HG03565 (cell line): ENCODE measurements at regions not wholly inside any gene's neighbourhood (a gene's known extent, or its start where the extent isn't known, plus 50 kb on each side); places are given as distances from the start of the nearest gene placed in this dataset.

Experiments
- ATAC-seq: cut with Tn5 transposase; IDR thresholded peaks from one replicate; pipeline ENCODE4 v1.9.1; 2021; ENCODE audit warnings: mild to moderate bottlenecking, moderate library complexity; ENCODE audit not compliant: unreplicated experiment

DNA sequence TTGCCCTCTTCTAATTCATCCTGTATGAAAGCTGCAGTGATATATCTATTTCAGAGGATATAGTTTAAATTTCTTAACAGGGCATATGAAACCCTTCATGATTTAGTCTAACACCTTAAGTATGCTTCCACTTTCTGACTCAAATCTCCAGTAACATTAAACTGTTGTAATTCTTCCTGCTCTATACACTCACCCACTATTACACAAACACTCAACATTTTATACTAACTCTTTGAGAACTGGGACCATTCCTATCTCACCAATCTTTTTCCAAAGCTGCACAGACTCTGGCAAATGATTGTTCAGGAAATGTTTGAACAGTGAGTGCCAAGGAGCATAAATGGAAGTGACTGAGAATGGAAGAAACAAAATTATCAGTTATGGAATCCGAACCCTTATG lies 560.4 kb upstream of the DPPA4 start:
- ATAC-seq = no peak

DNA sequence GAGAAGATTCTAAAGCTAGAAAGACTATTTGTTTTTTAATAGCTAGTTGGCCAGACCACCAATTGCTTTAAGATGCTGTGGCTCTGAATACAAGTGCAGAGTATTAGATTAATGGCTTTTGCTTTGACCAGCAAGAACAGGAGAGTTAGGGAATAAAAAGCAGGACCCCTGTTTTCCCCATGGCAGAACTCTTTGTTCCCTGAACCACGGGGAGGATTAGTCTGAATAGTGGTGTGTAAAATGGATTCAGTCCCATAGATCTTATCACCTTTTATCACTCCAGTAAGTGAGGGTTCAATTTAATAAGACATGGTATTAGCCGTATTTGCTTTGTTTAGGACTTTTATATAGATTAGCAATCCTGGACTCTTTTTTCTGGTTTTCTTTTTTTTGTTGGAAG lies 562.6 kb upstream of the DPPA4 start:
- no peak for ATAC-seq

DNA sequence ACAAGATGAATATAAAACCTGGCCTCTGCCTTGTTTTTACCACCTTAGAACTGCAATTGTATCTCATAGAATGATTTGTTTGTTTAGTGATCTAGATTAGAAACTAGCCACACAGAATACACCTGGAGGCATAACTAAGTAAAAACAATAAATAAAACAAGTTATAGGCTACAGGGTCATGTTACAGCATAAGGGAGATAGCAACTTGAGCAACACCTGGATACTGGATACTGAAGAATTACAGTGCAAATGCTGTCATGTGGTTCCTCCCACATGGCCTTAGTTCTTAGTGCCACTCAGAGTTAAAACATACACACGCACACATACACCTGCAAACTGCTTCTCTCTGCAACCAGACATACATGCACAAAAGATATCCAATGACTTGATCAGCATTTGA lies 563.4 kb upstream of the DPPA4 start:
- no peak for ATAC-seq

DNA sequence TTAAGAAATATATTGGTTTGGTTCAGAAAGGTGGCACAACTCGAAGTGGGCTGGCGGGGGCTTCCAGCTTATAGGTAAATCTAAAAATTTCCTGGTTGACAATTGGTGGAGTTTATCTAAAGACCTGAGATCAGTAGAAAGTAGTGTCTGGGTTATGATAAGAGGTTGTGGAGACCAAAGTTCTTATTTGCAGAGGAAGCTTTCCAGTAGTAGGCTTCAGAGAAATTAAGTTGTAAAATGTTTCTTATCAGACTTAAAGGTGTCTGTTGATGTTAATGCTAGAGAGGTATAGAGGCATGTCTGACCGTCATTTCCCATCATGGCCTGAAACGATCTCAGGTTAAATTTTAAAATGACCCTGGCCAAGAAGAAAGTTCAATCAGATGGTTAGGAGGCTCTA lies 565.2 kb upstream of the DPPA4 start:
- ATAC-seq = no peak

DNA sequence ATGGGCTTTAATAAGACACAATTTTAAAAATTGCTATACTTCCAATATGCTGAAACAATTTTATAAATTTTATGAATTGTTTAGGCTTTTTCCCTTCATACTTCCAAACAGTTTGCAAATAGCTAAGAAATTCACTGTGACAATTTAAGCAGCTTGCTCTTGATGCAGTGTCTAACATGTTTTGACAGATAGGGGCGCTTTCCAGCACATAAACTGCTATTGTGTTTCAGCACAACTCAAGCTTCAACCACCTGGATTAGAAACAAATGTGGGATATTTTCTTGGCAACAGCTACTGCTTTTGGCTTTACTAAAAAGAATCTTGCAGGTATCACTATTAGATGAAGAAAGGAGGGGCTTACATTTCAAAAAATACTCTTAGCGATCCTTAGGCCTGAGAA lies 565.8 kb upstream of the DPPA4 start:
- no peak for ATAC-seq

DNA sequence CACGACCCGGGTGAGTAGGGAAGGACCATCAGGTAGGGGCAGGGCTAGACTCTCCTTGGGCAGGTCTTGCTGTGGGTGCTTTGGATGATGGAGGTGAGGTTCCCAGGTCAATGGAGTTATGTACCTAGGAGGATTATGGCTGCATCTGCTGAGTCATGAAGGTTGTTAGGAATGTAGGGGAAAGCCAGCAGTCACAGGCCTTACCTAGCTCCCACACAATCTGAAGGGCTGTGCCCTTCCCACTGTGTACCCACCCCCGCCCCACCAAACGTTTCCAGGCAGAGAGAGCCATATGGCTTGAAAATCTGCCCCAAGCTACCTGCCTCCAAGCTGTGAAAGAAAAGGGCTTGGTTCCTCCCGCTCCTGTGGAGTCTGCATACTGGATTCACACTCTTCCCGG lies 573.4 kb upstream of the DPPA4 start:
- no peak for ATAC-seq

DNA sequence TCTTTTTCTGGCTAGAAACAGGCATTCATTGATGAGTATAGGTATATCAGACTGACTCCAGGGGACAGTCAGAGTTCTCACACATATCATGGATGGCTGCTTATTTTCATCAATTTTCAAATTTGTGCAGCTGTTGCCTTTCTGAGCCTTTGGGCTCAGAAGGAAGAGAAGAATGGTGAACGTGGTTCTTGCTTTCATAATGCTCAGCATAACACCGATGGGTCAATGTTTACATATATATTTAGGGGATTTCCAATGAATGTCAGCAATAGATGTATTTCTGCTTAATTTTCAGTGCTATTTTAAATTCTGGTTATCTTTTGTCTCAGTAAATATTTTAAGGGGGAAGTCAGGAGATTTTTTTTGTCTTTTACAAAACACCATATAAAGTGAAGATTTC lies 581.4 kb upstream of the DPPA4 start:
- no peak for ATAC-seq

DNA sequence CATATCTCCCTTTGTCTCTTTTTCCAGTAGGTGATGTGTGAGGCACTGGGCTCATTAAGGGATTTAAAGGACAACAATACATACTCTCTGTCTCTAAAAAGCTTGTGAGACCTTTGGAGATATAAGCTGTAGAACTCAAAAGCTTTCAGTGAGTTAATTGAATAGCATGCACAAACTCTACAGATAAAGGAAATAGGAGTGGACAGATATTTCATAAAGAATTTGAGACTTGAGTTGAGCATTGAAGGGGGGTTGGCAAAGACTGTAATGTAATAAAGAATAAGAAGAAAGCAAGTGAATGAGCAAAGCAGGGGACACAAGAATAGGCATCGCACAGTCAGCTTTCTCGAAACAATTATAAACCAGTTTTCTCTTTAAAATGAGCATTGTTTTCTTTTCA lies 583.4 kb upstream of the DPPA4 start:
- ATAC-seq = no peak

DNA sequence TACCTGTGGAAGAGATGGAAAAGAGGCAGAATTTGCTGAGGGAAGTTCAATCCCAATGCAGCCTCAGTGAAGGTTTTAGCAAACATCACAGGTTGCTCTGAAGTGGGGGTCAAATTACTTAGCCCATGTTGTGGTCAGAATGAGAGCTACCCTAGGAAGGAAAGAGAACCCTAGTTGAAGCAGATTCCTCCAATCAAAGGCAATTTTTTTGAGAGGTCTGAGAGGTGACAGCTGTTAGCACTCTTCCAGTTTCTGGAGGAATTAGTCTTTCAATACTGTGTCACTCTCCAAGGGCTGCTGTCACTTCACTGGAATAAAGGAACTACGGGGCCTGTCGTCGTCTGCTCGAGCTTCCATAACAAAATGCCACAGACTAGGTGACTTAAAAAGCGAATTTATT lies 584.2 kb upstream of the DPPA4 start:
- no peak for ATAC-seq

DNA sequence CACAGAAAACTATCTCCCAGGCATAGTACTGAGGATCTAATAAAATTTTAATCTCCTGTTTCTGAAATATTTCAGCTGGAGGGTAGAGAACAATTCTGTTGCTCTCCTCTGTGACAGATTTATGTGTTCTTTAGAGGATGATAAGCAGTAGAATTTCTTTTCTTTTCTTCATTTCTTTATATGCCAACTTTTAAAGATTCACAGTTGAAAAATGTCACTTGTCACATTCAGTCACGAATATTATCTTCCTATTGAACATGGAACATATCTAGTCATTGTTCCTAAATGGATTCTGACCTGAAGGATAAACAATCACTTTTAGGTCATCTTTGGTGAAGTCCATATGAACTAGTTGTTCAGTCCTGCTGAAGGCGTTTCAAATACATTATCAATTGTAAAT lies 585.5 kb upstream of the DPPA4 start:
- no peak for ATAC-seq

DNA sequence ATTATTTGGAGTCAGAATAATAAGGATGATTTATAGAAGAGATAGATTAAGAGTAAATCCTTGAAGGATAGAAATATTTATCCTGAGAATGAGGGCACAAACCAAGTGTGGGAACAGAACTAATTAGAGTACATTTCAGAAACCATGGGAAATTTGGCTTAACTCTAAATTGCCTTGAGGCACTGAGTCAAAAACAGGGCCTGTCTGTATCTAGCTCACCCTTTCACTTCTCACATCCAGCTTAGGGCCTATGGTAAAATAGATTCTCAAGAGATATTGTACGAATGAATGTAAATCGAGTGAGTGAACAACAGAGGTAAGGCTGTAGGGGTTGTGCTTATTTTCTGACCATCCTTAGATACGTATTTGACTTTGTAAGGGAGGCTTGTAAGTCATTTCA lies 586.1 kb upstream of the DPPA4 start:
- no peak for ATAC-seq

DNA sequence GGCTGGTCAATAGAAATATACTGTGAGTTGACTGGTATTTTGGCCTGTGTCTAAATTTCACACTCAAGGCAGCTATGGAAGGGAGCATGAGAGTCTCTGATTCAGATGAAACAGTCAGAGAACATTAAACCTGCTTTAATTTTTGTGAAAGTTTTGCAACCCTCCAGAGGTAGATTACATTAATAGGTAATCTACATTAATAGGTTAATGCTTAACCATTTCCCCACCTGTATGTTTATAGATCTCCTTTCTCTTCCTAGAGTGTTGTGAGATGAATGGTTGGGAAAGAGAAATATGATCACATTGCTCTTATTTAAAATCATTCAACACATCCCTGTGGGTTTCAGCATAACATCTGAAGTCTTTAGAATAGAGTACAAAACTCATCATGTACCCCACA lies 586.9 kb upstream of the DPPA4 start:
- ATAC-seq = no peak

DNA sequence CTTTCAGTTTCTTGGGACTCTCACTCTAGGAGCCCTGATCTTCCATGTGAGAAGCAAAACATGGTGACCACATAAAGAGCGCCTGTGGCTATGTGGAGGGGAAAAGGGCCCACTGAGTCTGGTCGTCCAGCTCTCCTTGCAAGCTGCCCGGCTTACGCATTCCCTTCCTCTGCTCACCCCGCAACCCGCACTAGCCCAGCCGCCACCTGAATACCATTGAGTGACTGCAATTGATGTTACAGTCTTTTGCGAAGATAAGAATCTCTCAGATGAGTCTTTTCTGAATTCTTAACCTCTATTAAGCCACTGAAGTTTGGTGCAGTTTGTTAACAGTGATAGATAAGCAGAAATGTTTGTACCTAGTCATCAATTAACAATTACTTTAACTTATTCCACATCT lies 589.0 kb upstream of the DPPA4 start:
- ATAC-seq = no peak

DNA sequence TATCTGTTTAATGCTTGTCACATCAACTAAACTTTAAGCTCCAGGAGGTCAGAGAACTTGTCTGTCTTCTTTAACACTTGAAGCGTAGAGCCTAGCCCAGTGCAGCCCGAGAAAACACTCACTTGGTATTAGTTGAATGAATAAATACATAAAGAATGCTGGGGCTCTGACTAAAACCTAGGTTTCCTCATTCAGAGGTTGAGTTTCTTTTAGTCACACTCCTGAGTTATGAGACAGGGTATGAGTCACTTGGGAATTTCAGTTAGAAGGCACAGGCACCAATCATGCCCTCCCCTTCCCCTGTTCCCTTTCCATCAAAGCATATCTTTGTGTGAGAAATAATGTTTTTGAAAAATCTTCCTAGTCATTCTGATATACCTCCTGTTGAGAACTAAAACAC lies 589.8 kb upstream of the DPPA4 start:
- no peak for ATAC-seq

DNA sequence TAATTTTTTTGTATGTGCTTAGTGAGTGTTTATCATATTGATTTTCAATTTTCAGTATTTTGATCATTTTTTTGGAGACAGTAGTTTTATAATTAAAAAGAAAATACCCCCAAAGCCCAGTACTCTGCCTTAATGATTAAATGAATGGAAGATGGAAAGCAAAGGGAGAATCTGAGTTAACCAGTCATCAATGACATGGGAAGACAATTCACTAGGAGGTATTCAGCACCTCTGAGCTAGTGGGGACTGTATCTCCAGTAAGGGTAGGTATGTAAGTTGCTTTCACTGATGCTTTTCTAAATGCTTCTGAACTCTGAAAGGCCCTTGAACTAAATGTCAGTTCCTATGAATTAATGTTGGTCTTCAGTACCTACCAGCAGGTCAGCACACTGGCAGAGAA lies 590.4 kb upstream of the DPPA4 start:
- ATAC-seq = no peak

DNA sequence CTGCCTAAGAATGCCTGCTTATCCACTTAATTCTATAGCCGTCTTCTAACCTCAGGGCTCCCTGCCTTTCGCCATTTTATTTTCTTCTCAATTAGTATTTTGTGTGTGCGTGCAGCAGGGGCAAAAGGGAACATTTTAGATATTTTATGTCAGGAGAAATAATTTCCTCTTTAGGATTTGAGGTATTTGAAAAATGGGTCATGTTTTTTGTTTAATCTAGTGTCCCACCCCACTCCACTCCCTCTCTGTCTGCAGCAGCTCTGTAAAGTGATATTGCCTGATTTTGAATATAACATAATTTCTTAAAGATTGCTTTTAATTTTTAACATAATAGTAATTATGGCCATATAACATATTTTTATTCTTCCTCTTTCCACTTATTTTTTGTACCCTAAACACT lies 593.2 kb upstream of the DPPA4 start:
- no peak for ATAC-seq

DNA sequence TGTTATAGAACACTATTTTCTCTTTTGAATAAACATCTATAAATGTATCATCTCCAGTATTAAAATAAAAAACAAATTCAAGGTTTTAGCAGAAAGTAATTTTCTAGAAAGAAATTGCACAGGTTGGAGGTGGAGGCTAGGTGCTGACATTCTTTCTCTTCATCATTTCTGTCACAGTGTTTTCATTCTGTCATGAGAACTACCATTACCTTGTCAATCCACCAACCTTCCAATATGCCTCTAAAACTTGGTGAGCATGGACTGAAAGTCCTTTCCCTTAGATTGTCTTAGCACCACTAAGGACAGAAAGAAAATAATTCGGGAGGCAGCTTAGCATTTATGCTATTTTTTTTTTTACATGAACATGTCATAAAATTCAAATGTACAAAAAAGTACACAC lies 596.2 kb upstream of the DPPA4 start:
- ATAC-seq = no peak

DNA sequence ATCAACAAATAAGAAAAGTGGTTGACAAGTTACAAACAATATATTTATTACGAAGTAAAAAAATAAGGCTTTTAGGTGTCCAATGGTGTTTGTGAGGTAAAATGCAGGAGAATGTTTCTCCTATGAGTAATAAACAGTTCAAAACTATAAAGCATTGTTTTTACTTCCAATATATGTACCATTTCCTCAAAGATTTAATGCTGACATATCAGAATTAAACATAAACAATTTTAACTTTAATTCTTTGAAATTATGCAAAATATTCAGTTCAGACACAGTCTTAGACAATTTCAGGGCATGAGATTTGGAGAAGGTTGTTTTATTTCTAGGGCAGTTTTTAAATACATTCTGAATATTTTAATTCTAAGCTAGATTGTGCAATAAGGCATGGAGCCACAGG lies 602.5 kb upstream of the DPPA4 start:
- ATAC-seq = no peak

DNA sequence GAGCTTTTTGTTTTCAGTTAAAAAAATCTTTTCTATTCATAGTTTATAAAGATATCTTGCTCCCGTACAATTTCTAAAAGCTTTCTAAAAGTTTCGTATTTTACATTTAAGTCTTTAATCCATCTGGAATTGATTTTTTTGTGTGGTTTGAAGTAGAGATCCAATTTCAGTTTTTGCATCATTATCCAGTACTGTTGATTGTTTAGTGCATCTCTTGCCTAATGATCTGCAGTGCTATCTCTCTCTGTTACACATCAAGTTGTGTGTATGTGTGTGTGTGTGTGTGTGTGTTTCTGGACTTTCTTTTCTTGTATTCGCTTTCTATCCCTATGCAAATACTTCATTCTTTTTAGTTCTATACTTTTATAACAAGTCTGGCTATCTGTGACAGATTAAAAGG lies 605.8 kb upstream of the DPPA4 start:
- no peak for ATAC-seq

DNA sequence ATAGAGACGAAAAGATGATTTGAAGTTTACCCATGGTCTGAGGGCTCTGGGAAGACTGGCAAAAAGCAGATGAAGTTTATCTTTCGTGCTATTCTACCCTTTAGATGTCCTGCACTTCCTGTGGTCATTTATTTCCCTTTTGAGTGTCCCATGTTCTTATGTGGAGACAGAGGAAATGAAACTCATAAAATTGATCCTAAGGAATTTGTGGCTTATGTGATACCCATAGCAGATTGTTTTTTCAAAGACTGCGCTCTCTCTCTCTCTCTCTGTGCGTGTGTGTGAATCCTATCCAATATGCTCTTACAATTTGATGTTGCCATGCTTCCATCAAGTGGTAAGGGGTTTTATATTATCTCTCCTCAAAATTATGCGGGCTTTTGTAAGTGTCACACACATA lies 607.5 kb upstream of the DPPA4 start:
- no peak for ATAC-seq

DNA sequence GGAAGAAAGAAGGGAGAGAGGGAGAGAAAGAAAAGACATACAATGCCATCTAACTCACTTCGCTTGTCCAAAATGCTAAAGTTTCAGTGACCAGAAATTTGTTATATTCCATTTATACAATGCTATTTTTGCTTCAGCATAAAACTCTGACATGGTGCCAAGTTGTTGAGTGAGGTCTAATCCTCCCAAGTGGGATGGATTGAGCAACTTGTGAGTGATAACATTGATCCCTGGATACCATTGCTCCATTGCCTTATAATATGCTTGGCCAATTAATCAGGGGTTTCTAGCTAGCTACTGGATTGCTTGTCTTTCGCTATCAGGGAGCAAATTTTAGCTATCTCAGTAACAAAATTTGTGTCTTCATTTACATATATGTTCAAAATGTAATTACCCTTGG lies 615.6 kb upstream of the DPPA4 start:
- no peak for ATAC-seq

DNA sequence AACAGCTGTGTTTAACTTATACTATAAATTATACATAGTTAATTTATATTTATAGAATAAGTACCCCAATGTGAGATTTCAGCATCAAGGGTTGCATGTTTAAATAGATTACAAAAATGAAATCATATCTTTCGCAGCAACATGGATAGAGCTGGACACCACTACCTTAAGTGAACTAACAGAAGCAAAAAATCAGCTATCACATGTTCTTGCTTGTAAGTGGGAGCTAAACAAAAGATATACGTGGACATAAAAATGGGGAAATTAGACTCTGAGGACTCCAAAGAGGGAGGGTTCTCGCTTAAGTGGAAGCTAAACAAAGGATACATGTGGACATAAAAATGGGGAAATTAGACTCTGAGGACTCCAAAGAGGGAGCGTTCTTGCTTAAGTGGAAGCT lies 626.5 kb upstream of the DPPA4 start:
- no peak for ATAC-seq

DNA sequence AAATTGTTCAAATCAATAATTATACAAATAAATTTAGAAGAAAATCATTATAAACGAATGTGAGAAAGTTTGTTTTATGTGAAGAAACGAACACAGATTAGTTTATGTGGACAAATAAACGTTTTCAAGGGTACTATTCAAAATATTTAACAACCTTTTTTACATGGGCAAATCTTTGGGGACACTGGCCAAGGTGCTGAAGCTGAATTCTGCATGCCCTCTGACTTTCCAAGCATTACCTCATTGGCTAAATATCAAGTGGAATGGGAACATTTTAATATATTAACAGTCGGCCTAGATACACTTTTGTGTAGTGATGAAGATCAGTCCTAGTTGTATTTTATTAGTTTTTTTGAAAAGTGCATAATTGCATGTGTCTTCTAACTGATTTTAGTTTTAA lies 636.4 kb upstream of the DPPA4 start:
- ATAC-seq = no peak

DNA sequence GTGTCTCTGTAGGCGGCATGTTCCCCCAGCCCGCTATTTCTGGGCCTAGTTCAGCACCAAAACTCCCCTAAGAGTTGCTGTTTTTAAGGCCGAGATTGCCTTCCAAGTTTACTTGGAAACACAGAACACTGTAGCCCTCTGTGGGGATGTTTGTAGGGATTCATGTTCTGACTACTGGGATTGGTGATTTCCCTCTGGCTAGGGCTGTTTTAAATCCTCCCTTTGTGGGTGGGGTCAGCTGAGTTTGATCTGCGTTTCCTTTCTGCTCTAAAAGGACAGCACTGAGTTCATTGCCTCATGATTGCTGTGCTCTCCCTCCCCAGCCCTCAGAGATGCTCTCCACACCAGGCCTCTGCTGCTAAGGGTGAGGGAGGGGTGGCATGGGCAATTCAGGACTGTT lies 640.6 kb upstream of the DPPA4 start:
- no peak for ATAC-seq
